Common myeloid progenitor, CD34-positive (primary cell): ENCODE measurements at regions not wholly inside any gene's neighbourhood (a gene's known extent, or its start where the extent isn't known, plus 50 kb on each side); places are given as distances from the start of the nearest gene placed in this dataset.
"Not testable (repeated sequence)": the region's sequence is repeated elsewhere in the genome, so short reads cannot be mapped to it uniquely, and the experiment has no call there.

Source experiments
- CTCF ChIA-PET: fragments of 350-600 bp; sonication (Branson Sonifier 250); formaldehyde crosslinking; loops from one replicate; lab custom pipeline; 2021; ENCODE audit warnings: antibody characterized with exemption; lab: Charles Lee
- POLR2A ChIA-PET: fragments of 350-600 bp; sonication (Branson Sonifier 250); formaldehyde crosslinking; loops from one replicate; lab custom pipeline; 2021; ENCODE audit warnings: antibody characterized with exemption; lab: Charles Lee
- DNase-seq, 3 donors: peaks; one replicate each; pipeline versions ENCODE4 v3.0.0 to v3.0.0-alpha.2; 2013
- H3K27ac ChIP-seq, 2 experiments: 1 replicate in 1 of 2; 2 replicates in 1 of 2; pipeline ENCODE4 v1.7.0; 2013; ENCODE audit warnings: inconsistent platforms in 2 of 2, low read length in 2 of 2, mild to moderate bottlenecking in 2 of 2, low read depth in 1 of 2, moderate library complexity in 1 of 2; ENCODE audit not compliant: severe bottlenecking in 2 of 2, insufficient read depth in 1 of 2, poor library complexity in 1 of 2
- H3K27me3 ChIP-seq, 5 experiments: replicated peaks in 2 of 5; 1 replicate in 3 of 5; 2 replicates in 2 of 5; pipeline versions ENCODE4 v1.6.1 to v1.7.0; 2013; ENCODE audit warnings: low read length in 4 of 5, mild to moderate bottlenecking in 2 of 5, moderate library complexity in 2 of 5, inconsistent platforms in 1 of 5; ENCODE audit not compliant: insufficient read depth in 5 of 5, control insufficient read depth in 4 of 5
- H3K36me3 ChIP-seq, 4 experiments: 1 replicate in 2 of 4; 2 replicates in 2 of 4; pipeline versions ENCODE4 v1.6.1 to v1.7.0; 2013; ENCODE audit warnings: low read length in 3 of 4, control low read depth in 1 of 4, mild to moderate bottlenecking in 1 of 4; ENCODE audit not compliant: control insufficient read depth in 4 of 4, insufficient read depth in 4 of 4
- H3K4me1 ChIP-seq, 4 experiments: 1 replicate in 3 of 4; 2 replicates in 1 of 4; pipeline versions ENCODE4 v1.6.1 to v1.7.1; 2013; ENCODE audit warnings: low read length in 3 of 4, mild to moderate bottlenecking in 3 of 4, control low read depth in 1 of 4, inconsistent platforms in 1 of 4, moderate library complexity in 1 of 4; ENCODE audit not compliant: control insufficient read depth in 4 of 4, insufficient read depth in 4 of 4; ENCODE audit errors: control extremely low read depth in 1 of 4
- H3K4me3 ChIP-seq, 7 experiments: 1 replicate in 4 of 7; 2 replicates in 3 of 7; pipeline versions ENCODE4 v1.5.1 to v1.7.0; 2013; ENCODE audit warnings: mild to moderate bottlenecking in 7 of 7, low read length in 6 of 7, moderate library complexity in 6 of 7, inconsistent platforms in 2 of 7, low read depth in 2 of 7, control low read depth in 1 of 7; ENCODE audit not compliant: insufficient read depth in 4 of 7, control insufficient read depth in 1 of 7; ENCODE audit errors: extremely low read depth in 1 of 7
- H3K9me3 ChIP-seq, 5 experiments: 1 replicate in 4 of 5; 2 replicates in 1 of 5; pipeline versions ENCODE4 v1.6.1 to v1.7.1; 2013; ENCODE audit warnings: low read length in 4 of 5, mild to moderate bottlenecking in 2 of 5, inconsistent platforms in 1 of 5, low read depth in 1 of 5, moderate library complexity in 1 of 5; ENCODE audit not compliant: control insufficient read depth in 4 of 5, insufficient read depth in 2 of 5; ENCODE audit errors: control extremely low read depth in 1 of 5
- WGBS: methylation state at CpG from one replicate; pipeline ENCODE4 v1.1.5; 2013; ENCODE audit not compliant: insufficient coverage; 5-methylcytosine and 5-hydroxymethylcytosine counted together

GRCh38 chr20:6333110-6333509 lies 210.3 kb upstream of the FERMT1 start:
- Histone ChIP-seq H3K27me3 (no peaks in the 10 kb centered on the region), H3K27ac (no peak overlapping the region), H3K4me3 (no peak overlapping the region), H3K9me3 (no peaks in the 10 kb centered on the region), H3K4me1 (no peaks in the 10 kb centered on the region), H3K36me3 (no peaks in the 10 kb centered on the region)
- ChIA-PET CTCF (no interaction called here), POLR2A (no interaction called here)
- 88% methylated on average over 5 of the region's 5 CpGs for WGBS
- DNase-seq: no peak

- H3K9me3 ChIP-seq, H3K27me3 ChIP-seq, H3K36me3 ChIP-seq, H3K4me3 ChIP-seq, H3K27ac ChIP-seq, CTCF ChIA-PET, POLR2A ChIA-PET, H3K4me1 ChIP-seq, DNase-seq: not testable (repeated sequence)
- WGBS: 65% methylated on average over 4 of the region's 20 CpGs
These were observed 198.4 kb upstream of the FERMT1 start for GRCh38 chr20:6321235-6321634.

- H3K4me1 ChIP-seq: no peaks in the 10 kb centered on the region
- no peaks in the 10 kb centered on the region for H3K27me3 ChIP-seq
- H3K4me3 ChIP-seq: no peak overlapping the region
- no peak for DNase-seq
- no peak overlapping the region for H3K27ac ChIP-seq
- H3K36me3 ChIP-seq: no peaks in the 10 kb centered on the region
- 96% methylated on average over 3 of the region's 4 CpGs for WGBS
- POLR2A ChIA-PET: no interaction called here
- H3K9me3 ChIP-seq: peaks cover 0 to 7% (median 0%) of the 10 kb centered on the region in 5 experiments
- CTCF ChIA-PET: no interaction called here
These were observed 189.2 kb upstream of the FERMT1 start for GRCh38 chr20:6311841-6312655.

GRCh38 chr20:6311097-6311496 lies 188.3 kb upstream of the FERMT1 start:
- no peak overlapping the region for H3K27ac ChIP-seq
- no peak for DNase-seq
- CTCF ChIA-PET: no interaction called here
- 100% methylated on average over 1 of the region's 1 CpG for WGBS
- peaks cover 0 to 7% (median 0%) of the 10 kb centered on the region in 5 experiments for H3K9me3 ChIP-seq
- no peaks in the 10 kb centered on the region for H3K36me3 ChIP-seq
- no peaks in the 10 kb centered on the region for H3K27me3 ChIP-seq
- H3K4me3 ChIP-seq: no peak overlapping the region
- H3K4me1 ChIP-seq: no peaks in the 10 kb centered on the region
- POLR2A ChIA-PET: no interaction called here

- Histone ChIP-seq H3K36me3 (no peaks in the 10 kb centered on the region), H3K4me1 (no peaks in the 10 kb centered on the region), H3K9me3 (peaks cover 0 to 2% (median 0%) of the 10 kb centered on the region in 5 experiments), H3K27ac (no peak overlapping the region), H3K4me3 (no peak overlapping the region), H3K27me3 (no peaks in the 10 kb centered on the region)
- no peak for DNase-seq
- POLR2A ChIA-PET: no interaction called here
- CTCF ChIA-PET: no interaction called here
These were observed 182.7 kb upstream of the FERMT1 start for GRCh38 chr20:6305536-6305935.

GRCh38 chr20:6302041-6302440 lies 179.2 kb upstream of the FERMT1 start:
- CTCF ChIA-PET: no interaction called here
- H3K27ac ChIP-seq: no peak overlapping the region

GRCh38 chr20:6299456-6299855 lies 176.6 kb upstream of the FERMT1 start:
- Histone ChIP-seq H3K27ac (no peak overlapping the region), H3K9me3 (peaks cover 0 to 2% (median 0%) of the 10 kb centered on the region in 5 experiments), H3K4me1 (no peaks in the 10 kb centered on the region), H3K36me3 (no peaks in the 10 kb centered on the region), H3K4me3 (no peak overlapping the region), H3K27me3 (peaks cover 0 to 2% (median 0%) of the 10 kb centered on the region in 5 experiments)
- WGBS: 100% methylated on average over 1 of the region's 2 CpGs
- no peak for DNase-seq
- ChIA-PET POLR2A (no interaction called here), CTCF (no interaction called here)

More at GRCh38 chr20:6302041-6302440, 179.2 kb upstream of the FERMT1 start:
- POLR2A ChIA-PET: no interaction called here
- Histone ChIP-seq H3K4me1 (no peaks in the 10 kb centered on the region), H3K36me3 (no peaks in the 10 kb centered on the region), H3K27me3 (peaks cover 0 to 2% (median 0%) of the 10 kb centered on the region in 5 experiments), H3K4me3 (no peak overlapping the region), H3K9me3 (peaks cover 0 to 2% (median 0%) of the 10 kb centered on the region in 5 experiments)
- WGBS: 96% methylated on average over 3 of the region's 3 CpGs
- DNase-seq: no peak
